ENCODE measurements at regions not wholly inside any gene's neighbourhood (a gene's known extent, or its start where the extent isn't known, plus 50 kb on each side); places are given as distances from the start of the nearest gene placed in this dataset.

DNA sequence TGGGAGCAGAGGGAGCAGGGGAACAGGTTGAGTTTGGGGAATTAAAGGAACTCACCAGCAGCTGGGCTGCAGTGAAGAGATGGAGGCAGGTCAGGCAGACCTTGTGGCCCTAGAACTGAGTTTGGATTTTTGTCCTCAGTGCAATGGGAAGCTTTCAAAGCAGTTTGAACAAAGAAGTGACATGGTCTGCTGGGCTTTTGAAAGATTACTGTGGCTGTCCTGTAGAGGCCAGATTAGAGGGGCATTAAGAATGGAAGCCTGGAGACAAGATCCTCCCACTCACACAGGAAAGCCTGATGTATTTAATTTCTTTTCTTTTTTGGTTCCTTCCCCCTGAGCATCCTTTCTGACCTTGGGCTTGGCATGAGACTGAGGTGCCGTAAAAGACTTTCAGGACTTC lies 118.1 kb upstream of the LHCGR start:
- TF ChIP-seq, protein P1, sequence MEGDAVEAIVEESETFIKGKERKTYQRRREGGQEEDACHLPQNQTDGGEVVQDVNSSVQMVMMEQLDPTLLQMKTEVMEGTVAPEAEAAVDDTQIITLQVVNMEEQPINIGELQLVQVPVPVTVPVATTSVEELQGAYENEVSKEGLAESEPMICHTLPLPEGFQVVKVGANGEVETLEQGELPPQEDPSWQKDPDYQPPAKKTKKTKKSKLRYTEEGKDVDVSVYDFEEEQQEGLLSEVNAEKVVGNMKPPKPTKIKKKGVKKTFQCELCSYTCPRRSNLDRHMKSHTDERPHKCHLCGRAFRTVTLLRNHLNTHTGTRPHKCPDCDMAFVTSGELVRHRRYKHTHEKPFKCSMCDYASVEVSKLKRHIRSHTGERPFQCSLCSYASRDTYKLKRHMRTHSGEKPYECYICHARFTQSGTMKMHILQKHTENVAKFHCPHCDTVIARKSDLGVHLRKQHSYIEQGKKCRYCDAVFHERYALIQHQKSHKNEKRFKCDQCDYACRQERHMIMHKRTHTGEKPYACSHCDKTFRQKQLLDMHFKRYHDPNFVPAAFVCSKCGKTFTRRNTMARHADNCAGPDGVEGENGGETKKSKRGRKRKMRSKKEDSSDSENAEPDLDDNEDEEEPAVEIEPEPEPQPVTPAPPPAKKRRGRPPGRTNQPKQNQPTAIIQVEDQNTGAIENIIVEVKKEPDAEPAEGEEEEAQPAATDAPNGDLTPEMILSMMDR (IDR thresholded peaks at IDR 0.05), result no peak
- TF ChIP-seq POLR2A (IDR thresholded peaks at IDR 0.05), result no peak
- TF ChIP-seq EP300 (IDR thresholded peaks at IDR 0.05), result no peak
- no peak for TF ChIP-seq POLR2AphosphoS5 (IDR thresholded peaks at IDR 0.05)
